ENCODE measurements at regions not wholly inside any gene's neighbourhood (a gene's known extent, or its start where the extent isn't known, plus 50 kb on each side); places are given as distances from the start of the nearest gene placed in this dataset.

- no peak for TF ChIP-seq CTCF (IDR thresholded peaks at IDR 0.05; ENCODE audit: low read depth, low read length, poor library complexity, severe bottlenecking)
- no peak for TF ChIP-seq EZH2phosphoT487 (IDR thresholded peaks at IDR 0.05; ENCODE audit: borderline replicate concordance, low read length)
Measured at GRCh38 chr14:51481643-51482042, 170.1 kb upstream of the FRMD6 start.

All from DOHH2 (cell line).